OCI-LY7 (cell line): ENCODE measurements at regions not wholly inside any gene's neighbourhood (a gene's known extent, or its start where the extent isn't known, plus 50 kb on each side); places are given as distances from the start of the nearest gene placed in this dataset.

ENCODE experiments used
- BruUV-seq: library from RNA; stranded (reverse); fragments of 400-500 nt; replicated peaks from 2 replicates; lab custom pipeline; 2021; lab: Mats Ljungman, UMichigan
- CTCF ChIA-PET: fragments of 300-600 bp; sonication (Branson Sonifier 250); formaldehyde crosslinking; loops from one replicate; lab custom pipeline; 2022; ENCODE audit warnings: antibody characterized with exemption; ENCODE audit not compliant: unreplicated experiment; lab: Charles Lee
- POLR2A ChIA-PET: fragments of 300-600 bp; sonication (Branson Sonifier 250); formaldehyde crosslinking; loops from one replicate; lab custom pipeline; 2022; ENCODE audit warnings: antibody characterized with exemption; lab: Charles Lee
- DNase-seq: peaks from one replicate; pipeline ENCODE4 v3.0.0-alpha.2; 2015; ENCODE audit warnings: low spot score
- H2AFZ ChIP-seq: fragments of 200-600 bp; sonication (generic), shearing (Covaris generic); 2 replicates; pipeline ENCODE4 v1.6.1; 2014; ENCODE audit warnings: mild to moderate bottlenecking, antibody characterized with exemption, low read length, moderate library complexity
- H3K27ac ChIP-seq: fragments of 200-600 bp; sonication (generic); 2 replicates; pipeline ENCODE4 v1.5.1; 2014; ENCODE audit warnings: mixed run types, low read depth, mild to moderate bottlenecking, moderate library complexity, low read length, inconsistent platforms; ENCODE audit not compliant: poor library complexity, severe bottlenecking
- H3K36me3 ChIP-seq: fragments of 200-600 bp; sonication (generic); 2 replicates; pipeline ENCODE4 v1.6.1; 2014; ENCODE audit warnings: mild to moderate bottlenecking, antibody characterized with exemption, low read length, moderate library complexity, mixed read lengths; ENCODE audit not compliant: insufficient read depth
- H3K4me1 ChIP-seq: fragments of 200-600 bp; sonication (generic); 2 replicates; pipeline ENCODE4 v1.5.1; 2014; ENCODE audit warnings: mild to moderate bottlenecking, low read length; ENCODE audit not compliant: insufficient read depth, poor library complexity, severe bottlenecking
- H3K4me2 ChIP-seq: fragments of 200-600 bp; sonication (generic); 2 replicates; pipeline ENCODE4 v1.6.1; 2014; ENCODE audit warnings: mild to moderate bottlenecking, low read length
- H3K4me3 ChIP-seq: fragments of 200-600 bp; sonication (generic); 2 replicates; pipeline ENCODE4 v1.5.1; 2014; ENCODE audit warnings: mild to moderate bottlenecking, low read depth, low read length; ENCODE audit not compliant: poor library complexity, severe bottlenecking
- H3K79me2 ChIP-seq: fragments of 200-600 bp; sonication (generic); 2 replicates; pipeline ENCODE4 v1.6.1; 2016; ENCODE audit warnings: low read depth, mild to moderate bottlenecking, low read length, moderate library complexity, mixed read lengths; ENCODE audit not compliant: insufficient read depth
- H3K9me2 ChIP-seq: fragments of 200-600 bp; sonication (generic); 2 replicates; pipeline ENCODE4 v1.6.1; 2016; ENCODE audit warnings: mild to moderate bottlenecking, low read length, mixed read lengths; ENCODE audit not compliant: insufficient read depth
- H3K9me3 ChIP-seq: fragments of 200-600 bp; sonication (generic); 2 replicates; pipeline ENCODE4 v1.6.1; 2014; ENCODE audit warnings: mild to moderate bottlenecking, mixed run types, low read length, mixed read lengths
- H4K20me1 ChIP-seq: fragments of 200-600 bp; sonication (generic); 2 replicates; pipeline ENCODE4 v1.6.1; 2014; ENCODE audit warnings: mild to moderate bottlenecking, antibody characterized with exemption, low read length, moderate library complexity, mixed read lengths; ENCODE audit not compliant: insufficient read depth
- EZH2phosphoT487 ChIP-seq: fragments of 200-600 bp; sonication (generic); IDR thresholded peaks from 2 replicates; pipeline ENCODE4 v1.6.1; 2018; ENCODE audit warnings: low read depth, borderline replicate concordance, mild to moderate bottlenecking, mixed run types, antibody characterized with exemption, low read length, moderate library complexity, mixed read lengths
- intact Hi-C: fragments of 100-400 bp; cut with micrococcal nuclease; formaldehyde crosslinking; loops from one replicate; pipeline ENCODE4 v1.10.0; 2022; ENCODE audit not compliant: unreplicated experiment
- TF ChIP-seq, protein P1 (sequence below): fragments of 200-600 bp; sonication (generic); conservative IDR thresholded peaks from 2 replicates; pipeline ENCODE4 v1.5.1; 2014; ENCODE audit warnings: mild to moderate bottlenecking, antibody characterized with exemption, low read length, moderate library complexity, mixed read lengths

DNA sequence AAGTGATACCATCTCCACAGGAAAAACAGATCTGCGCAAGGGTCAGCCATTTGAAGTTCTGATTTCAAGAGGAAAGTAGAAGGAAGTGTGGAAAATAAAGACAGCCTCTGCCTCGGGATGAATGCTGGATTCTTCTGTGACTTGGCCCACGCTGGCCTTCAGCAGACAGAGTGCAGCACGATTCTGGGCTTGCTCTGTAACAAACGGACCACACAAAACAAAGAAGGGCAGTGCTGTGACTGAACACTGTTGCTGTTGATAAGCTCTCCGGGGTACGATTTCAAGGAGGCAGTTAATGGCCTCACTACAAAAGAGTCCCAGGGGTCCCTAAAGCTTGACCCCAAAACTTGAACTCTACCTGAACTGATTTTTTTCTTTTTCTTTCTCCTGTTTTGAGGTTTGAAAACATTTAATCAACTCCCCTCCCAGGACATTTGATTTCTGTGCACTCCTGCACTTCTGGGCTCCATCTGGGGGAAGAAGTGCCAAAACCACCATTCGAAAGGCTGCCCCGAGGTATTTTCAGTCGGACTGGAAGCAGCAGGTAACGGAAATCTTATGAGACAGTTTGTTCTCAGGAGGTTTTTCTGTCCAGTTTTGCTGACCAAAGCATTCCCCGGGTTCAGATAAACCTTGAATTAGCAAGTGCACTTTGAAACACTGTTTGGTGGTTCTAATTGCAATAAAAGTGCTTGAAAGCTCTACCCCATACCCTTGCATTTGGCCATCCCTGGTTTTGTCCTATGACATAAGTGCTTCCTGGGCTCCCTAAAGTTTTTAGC is 189.6 kb downstream of the MYLK4 start:
- H3K4me1 ChIP-seq = no peaks in the 10 kb centered on the region
- CTCF ChIA-PET = no interaction called here
- BruUV-seq = no TSS peak
- no peaks in the 10 kb centered on the region for H3K9me2 ChIP-seq
- H3K27ac ChIP-seq = no peak overlapping the region
- DNase-seq = no peak
- TF ChIP-seq, protein P1, sequence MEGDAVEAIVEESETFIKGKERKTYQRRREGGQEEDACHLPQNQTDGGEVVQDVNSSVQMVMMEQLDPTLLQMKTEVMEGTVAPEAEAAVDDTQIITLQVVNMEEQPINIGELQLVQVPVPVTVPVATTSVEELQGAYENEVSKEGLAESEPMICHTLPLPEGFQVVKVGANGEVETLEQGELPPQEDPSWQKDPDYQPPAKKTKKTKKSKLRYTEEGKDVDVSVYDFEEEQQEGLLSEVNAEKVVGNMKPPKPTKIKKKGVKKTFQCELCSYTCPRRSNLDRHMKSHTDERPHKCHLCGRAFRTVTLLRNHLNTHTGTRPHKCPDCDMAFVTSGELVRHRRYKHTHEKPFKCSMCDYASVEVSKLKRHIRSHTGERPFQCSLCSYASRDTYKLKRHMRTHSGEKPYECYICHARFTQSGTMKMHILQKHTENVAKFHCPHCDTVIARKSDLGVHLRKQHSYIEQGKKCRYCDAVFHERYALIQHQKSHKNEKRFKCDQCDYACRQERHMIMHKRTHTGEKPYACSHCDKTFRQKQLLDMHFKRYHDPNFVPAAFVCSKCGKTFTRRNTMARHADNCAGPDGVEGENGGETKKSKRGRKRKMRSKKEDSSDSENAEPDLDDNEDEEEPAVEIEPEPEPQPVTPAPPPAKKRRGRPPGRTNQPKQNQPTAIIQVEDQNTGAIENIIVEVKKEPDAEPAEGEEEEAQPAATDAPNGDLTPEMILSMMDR = no peak
- no peak for TF ChIP-seq EZH2phosphoT487
- H3K4me2 ChIP-seq = no peak overlapping the region
- H3K36me3 ChIP-seq = no peaks in the 10 kb centered on the region
- no peaks in the 10 kb centered on the region for H4K20me1 ChIP-seq
- intact Hi-C loops = no loop called here
- POLR2A ChIA-PET = interaction anchor here (1.0 kb wide), 1 partner anchor 16 kb away, joined by 5 read pairs; no protein-coding TSS in a partner anchor
- H3K79me2 ChIP-seq = no peaks in the 10 kb centered on the region
- H3K9me3 ChIP-seq = no peaks in the 10 kb centered on the region
- no peak overlapping the region for H2AFZ ChIP-seq
- H3K4me3 ChIP-seq = no peak overlapping the region

DNA sequence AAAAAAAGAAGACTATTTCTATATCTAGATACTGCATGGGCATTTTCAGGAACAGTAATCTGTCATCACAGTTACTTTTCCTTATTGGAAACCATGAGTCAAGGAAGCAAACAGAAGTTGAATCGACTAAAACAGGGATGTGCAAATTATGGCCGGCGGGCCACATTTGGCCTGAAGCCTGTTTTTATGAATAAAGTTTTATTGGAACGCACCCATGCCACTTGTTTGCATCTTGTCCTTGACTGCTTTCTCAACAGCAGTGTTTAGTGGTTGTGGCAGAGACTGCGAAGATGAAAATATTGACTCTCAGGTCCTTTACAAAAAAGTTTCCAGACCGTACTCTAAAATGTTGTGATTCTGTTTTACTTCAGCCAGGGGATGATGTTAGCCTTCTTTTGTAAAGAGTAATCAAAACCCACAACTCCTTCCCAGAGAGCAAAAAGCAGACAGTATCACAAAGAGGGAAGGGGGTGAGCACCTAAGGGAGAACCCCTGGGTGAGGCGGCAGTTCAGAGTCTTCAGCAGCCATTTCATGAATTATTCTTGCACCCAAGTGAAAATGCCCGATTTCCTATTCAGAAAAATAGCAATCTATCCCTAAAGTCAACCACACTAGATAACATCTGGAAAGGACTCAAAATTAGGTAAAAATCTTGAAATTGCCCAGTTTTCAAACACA is 190.4 kb downstream of the MYLK4 start:
- DNase-seq = no peak
- no TSS peak for BruUV-seq
- Histone ChIP-seq H3K4me3 (no peak overlapping the region), H3K4me2 (no peak overlapping the region), H3K79me2 (no peaks in the 10 kb centered on the region), H4K20me1 (no peaks in the 10 kb centered on the region), H3K4me1 (no peaks in the 10 kb centered on the region), H3K36me3 (no peaks in the 10 kb centered on the region), H3K27ac (no peak overlapping the region), H2AFZ (no peak overlapping the region), H3K9me3 (no peaks in the 10 kb centered on the region), H3K9me2 (no peaks in the 10 kb centered on the region)
- ChIA-PET CTCF (no interaction called here), POLR2A (no interaction called here)
- TF ChIP-seq EZH2phosphoT487 = no peak
- TF ChIP-seq, protein P1 = no peak
- intact Hi-C loops = no loop called here
